A673 (cell line): ENCODE measurements at regions not wholly inside any gene's neighbourhood (a gene's known extent, or its start where the extent isn't known, plus 50 kb on each side); places are given as distances from the start of the nearest gene placed in this dataset.

Experiments used
- BruUV-seq: library from RNA; stranded (reverse); fragments of 400-500 nt; replicated peaks from 2 replicates; lab custom pipeline; 2021; lab: Mats Ljungman, UMichigan
- CTCF ChIA-PET: fragments of 300-600 bp; sonication (Branson Sonifier 250); formaldehyde crosslinking; loops from one replicate; lab custom pipeline; 2022; ENCODE audit warnings: antibody characterized with exemption; lab: Charles Lee
- POLR2A ChIA-PET: fragments of 300-600 bp; sonication (Branson Sonifier 250); formaldehyde crosslinking; loops from one replicate; lab custom pipeline; 2022; ENCODE audit warnings: antibody characterized with exemption; ENCODE audit not compliant: low non-redundant PET; lab: Charles Lee
- DNase-seq: peaks from one replicate; pipeline ENCODE4 v3.0.0-alpha.2; 2015; ENCODE audit warnings: low spot score
- H3K27ac ChIP-seq: fragments of 200-600 bp; sonication (generic); 2 replicates; pipeline ENCODE4 v1.5.1; 2016; ENCODE audit warnings: mixed run types, low read depth, mild to moderate bottlenecking, mixed read lengths, antibody characterized with exemption, low read length; ENCODE audit not compliant: poor library complexity, severe bottlenecking
- H3K27me3 ChIP-seq: fragments of 200-600 bp; sonication (generic); replicated peaks from 2 replicates; pipeline ENCODE4 v1.6.1; 2017; ENCODE audit warnings: mixed run types, low read depth, mild to moderate bottlenecking, mixed read lengths, antibody characterized with exemption, low read length; ENCODE audit not compliant: insufficient read depth, poor library complexity
- H3K36me3 ChIP-seq: fragments of 200-600 bp; sonication (generic); 2 replicates; pipeline ENCODE4 v1.6.1; 2016; ENCODE audit warnings: mixed run types, mild to moderate bottlenecking, mixed read lengths, antibody characterized with exemption, low read length; ENCODE audit not compliant: insufficient read depth, poor library complexity, severe bottlenecking
- H3K4me1 ChIP-seq: fragments of 200-600 bp; sonication (generic); 2 replicates; pipeline ENCODE4 v1.6.1; 2017; ENCODE audit warnings: mixed run types, mild to moderate bottlenecking, mixed read lengths, antibody characterized with exemption, low read length; ENCODE audit not compliant: insufficient read depth, poor library complexity, severe bottlenecking
- H3K4me3 ChIP-seq: fragments of 200-600 bp; sonication (generic); 2 replicates; pipeline ENCODE4 v1.5.1; 2016; ENCODE audit warnings: low read depth, mixed run types, mild to moderate bottlenecking, mixed read lengths, low read length; ENCODE audit not compliant: poor library complexity, severe bottlenecking
- H3K9me3 ChIP-seq: fragments of 200-600 bp; sonication (generic); 2 replicates; pipeline ENCODE4 v1.6.1; 2016; ENCODE audit warnings: mixed run types, low read depth, mild to moderate bottlenecking, mixed read lengths, antibody characterized with exemption, low read length; ENCODE audit not compliant: poor library complexity, severe bottlenecking
- EZH2 ChIP-seq: fragments of 200-600 bp; sonication (generic); IDR thresholded peaks from 2 replicates; pipeline ENCODE4 v1.6.1; 2017; ENCODE audit warnings: borderline replicate concordance, low read depth, mild to moderate bottlenecking, mixed read lengths, antibody characterized with exemption, low read length; ENCODE audit not compliant: poor library complexity, severe bottlenecking
- intact Hi-C: fragments of 100-400 bp; cut with micrococcal nuclease; formaldehyde crosslinking; loops from one replicate; pipeline ENCODE4 v1.10.0; 2022; ENCODE audit not compliant: unreplicated experiment
- TF ChIP-seq, protein P1 (sequence below): fragments of 300-800, 200-600 bp; sonication (generic); conservative IDR thresholded peaks from 2 replicates; pipeline ENCODE4 v1.5.1; 2017; ENCODE audit warnings: low read depth, mild to moderate bottlenecking, antibody characterized with exemption, low read length, moderate library complexity, mixed read lengths

GRCh38 chr3:140856905-140857304 lies 84.7 kb upstream of the SLC25A36 start:
- intact Hi-C loops: no loop called here
- Histone ChIP-seq H3K9me3 (peaks cover 4% of the 10 kb centered on the region), H3K4me1 (no peaks in the 10 kb centered on the region), H3K27me3 (no peaks in the 10 kb centered on the region), H3K4me3 (no peak overlapping the region), H3K36me3 (no peaks in the 10 kb centered on the region), H3K27ac (no peak overlapping the region)
- no peak for DNase-seq
- TF ChIP-seq, protein P1, sequence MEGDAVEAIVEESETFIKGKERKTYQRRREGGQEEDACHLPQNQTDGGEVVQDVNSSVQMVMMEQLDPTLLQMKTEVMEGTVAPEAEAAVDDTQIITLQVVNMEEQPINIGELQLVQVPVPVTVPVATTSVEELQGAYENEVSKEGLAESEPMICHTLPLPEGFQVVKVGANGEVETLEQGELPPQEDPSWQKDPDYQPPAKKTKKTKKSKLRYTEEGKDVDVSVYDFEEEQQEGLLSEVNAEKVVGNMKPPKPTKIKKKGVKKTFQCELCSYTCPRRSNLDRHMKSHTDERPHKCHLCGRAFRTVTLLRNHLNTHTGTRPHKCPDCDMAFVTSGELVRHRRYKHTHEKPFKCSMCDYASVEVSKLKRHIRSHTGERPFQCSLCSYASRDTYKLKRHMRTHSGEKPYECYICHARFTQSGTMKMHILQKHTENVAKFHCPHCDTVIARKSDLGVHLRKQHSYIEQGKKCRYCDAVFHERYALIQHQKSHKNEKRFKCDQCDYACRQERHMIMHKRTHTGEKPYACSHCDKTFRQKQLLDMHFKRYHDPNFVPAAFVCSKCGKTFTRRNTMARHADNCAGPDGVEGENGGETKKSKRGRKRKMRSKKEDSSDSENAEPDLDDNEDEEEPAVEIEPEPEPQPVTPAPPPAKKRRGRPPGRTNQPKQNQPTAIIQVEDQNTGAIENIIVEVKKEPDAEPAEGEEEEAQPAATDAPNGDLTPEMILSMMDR: no peak
- TF ChIP-seq EZH2: no peak
- no TSS peak for BruUV-seq
- POLR2A ChIA-PET: interaction anchor here (0.6 kb wide), 1 partner anchor 1163 kb away, joined by 4 read pairs; no protein-coding TSS in a partner anchor
- CTCF ChIA-PET: no interaction called here

DNA sequence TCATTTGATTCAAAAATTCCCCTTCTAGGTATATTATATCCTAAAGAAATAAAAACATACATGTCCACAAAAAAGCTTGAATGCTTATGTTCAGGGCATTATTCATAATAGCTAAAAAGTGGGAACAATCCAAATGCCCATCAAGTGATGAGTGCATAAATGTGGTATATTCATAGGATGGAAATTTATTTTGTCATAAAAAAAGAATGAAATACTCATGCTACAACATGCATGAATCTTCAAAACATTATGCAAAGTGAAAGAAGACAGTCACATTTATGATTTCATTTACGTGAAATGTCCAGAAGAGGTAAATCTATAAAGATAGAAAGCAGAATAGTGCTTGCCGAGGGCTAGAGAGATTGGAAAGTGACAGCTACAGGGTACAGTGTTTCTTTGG lies 83.6 kb upstream of the SLC25A36 start:
- no peak for TF ChIP-seq EZH2
- TF ChIP-seq, protein P1: no peak
- intact Hi-C loops: no loop called here
- no peak for DNase-seq
- Histone ChIP-seq H3K27me3 (no peaks in the 10 kb centered on the region), H3K36me3 (no peaks in the 10 kb centered on the region), H3K27ac (no peak overlapping the region), H3K9me3 (no peaks in the 10 kb centered on the region), H3K4me3 (no peak overlapping the region), H3K4me1 (no peaks in the 10 kb centered on the region)
- ChIA-PET POLR2A (no interaction called here), CTCF (no interaction called here)
- BruUV-seq: no TSS peak

DNA sequence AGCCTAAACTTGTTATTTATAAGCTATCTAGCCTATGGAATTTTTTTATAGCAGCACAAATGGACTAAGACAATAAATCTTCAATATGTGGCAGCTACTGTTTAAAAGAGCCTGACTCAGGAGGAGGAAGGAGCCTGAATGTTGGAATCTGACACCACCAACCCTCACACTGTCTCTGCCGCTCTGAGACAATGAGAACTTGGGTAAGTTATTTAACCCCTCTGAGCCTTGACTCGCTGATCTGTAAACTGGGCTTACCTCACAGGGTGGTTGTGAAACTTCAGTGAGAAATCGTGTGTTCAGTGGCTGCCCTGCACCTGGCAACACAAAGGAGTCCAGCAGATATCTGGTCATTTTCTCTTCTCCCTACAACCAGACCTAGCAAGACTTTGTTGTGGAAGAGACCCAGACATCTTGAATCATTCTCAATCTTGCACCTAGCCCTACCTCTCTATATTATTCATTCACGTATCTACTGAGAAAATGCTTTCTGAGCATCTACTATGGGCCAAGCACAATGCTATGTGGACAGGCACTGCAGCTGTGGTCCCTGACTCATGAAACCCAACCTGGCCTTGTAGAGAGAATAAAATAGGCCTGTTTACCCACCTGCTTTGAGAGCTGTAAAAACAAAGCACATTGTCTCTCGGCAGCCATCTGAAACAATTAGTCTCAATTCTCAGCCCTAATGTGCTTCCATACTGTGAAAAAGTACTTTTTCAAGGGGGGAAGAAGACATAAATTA lies 81.9 kb upstream of the SLC25A36 start:
- no TSS peak for BruUV-seq
- Histone ChIP-seq H3K27ac (no peak overlapping the region), H3K9me3 (no peaks in the 10 kb centered on the region), H3K4me3 (no peak overlapping the region), H3K27me3 (no peaks in the 10 kb centered on the region), H3K4me1 (no peaks in the 10 kb centered on the region), H3K36me3 (no peaks in the 10 kb centered on the region)
- intact Hi-C loops: loop anchor here (5.0 kb wide), 1 partner anchor 1297 kb away; no protein-coding TSS in a partner anchor
- TF ChIP-seq, protein P1: no peak
- POLR2A ChIA-PET: no interaction called here
- CTCF ChIA-PET: no interaction called here
- DNase-seq: peak; percentile 37
